ENCODE measurements at regions not wholly inside any gene's neighbourhood (a gene's known extent, or its start where the extent isn't known, plus 50 kb on each side); places are given as distances from the start of the nearest gene placed in this dataset.

- H3K4me2 ChIP-seq (ENCODE audit: low read length), result no peak overlapping the region
- no peak overlapping the region for H3K23ac ChIP-seq (ENCODE audit: low read length)
- no peak overlapping the region for H3K4ac ChIP-seq (ENCODE audit: low read depth, low read length)
- H3K79me2 ChIP-seq (ENCODE audit: control insufficient read depth, insufficient read depth, low read length), result no peaks in the 10 kb centered on the region
- no peak overlapping the region for H4K5ac ChIP-seq (ENCODE audit: low read length)
- H3K27ac ChIP-seq (ENCODE audit: low read depth, low read length), result no peak overlapping the region
- H2BK120ac ChIP-seq (ENCODE audit: low read depth, low read length), result no peak overlapping the region
- no peak overlapping the region for H4K8ac ChIP-seq (ENCODE audit: low read depth, low read length)
- H2BK15ac ChIP-seq (replicated peaks; ENCODE audit: low read depth), result no peak overlapping the region
- no peak for DNase-seq
- H3K4me3 ChIP-seq (ENCODE audit: low read length), result no peak overlapping the region
- H3K18ac ChIP-seq (ENCODE audit: low read length), result no peak overlapping the region
- H3K4me1 ChIP-seq (ENCODE audit: control insufficient read depth, low read depth, low read length), result no peaks in the 10 kb centered on the region
- no peaks in the 10 kb centered on the region for H3K27me3 ChIP-seq (ENCODE audit: insufficient read depth, low read length, poor library complexity)
- H3K79me1 ChIP-seq (ENCODE audit: low read length), result no peaks in the 10 kb centered on the region
- no peak overlapping the region for H2BK5ac ChIP-seq (ENCODE audit: low read length)
- H3K56ac ChIP-seq (ENCODE audit: low read length), result no peak overlapping the region
- no peaks in the 10 kb centered on the region for H3K36me3 ChIP-seq (ENCODE audit: control insufficient read depth, insufficient read depth, low read length)
- no peak overlapping the region for H3K9ac ChIP-seq (ENCODE audit: low read length)
- no peak overlapping the region for H2AK5ac ChIP-seq (ENCODE audit: low read length)
- WGBS (ENCODE audit: extremely low coverage, insufficient coverage, low lambda C conversion rate), result 100% methylated on average over 1 of the region's 4 CpGs
Measured at GRCh38 chr12:98151105-98151590, 364.2 kb upstream of the TMPO start.

DNA sequence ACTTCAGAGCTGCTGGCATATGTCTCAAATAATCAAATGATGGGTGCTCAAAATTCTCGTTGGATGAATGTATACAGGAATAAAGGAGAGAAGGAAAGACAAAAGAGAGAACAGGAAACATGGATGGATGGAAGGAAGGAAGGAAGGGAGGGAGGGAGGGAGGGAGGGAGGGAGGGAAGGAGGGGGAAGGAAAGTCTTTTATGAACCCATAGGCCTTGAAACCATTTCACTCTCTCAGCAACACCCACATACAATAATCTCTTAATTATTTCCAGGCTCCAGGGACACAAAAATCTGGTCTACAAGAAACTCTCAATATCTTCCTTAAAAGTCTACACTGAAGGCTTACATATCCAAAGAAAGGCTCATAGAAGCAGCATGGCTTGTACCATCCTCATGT lies 363.4 kb upstream of the TMPO start:
- H3K4me1 ChIP-seq (ENCODE audit: control insufficient read depth, low read depth, low read length), result no peaks in the 10 kb centered on the region
- H2AK5ac ChIP-seq (ENCODE audit: low read length), result no peak overlapping the region
- no peak overlapping the region for H2BK15ac ChIP-seq (replicated peaks; ENCODE audit: low read depth)
- no peak overlapping the region for H3K4me3 ChIP-seq (ENCODE audit: low read length)
- H3K79me1 ChIP-seq (ENCODE audit: low read length), result no peaks in the 10 kb centered on the region
- no peak overlapping the region for H3K56ac ChIP-seq (ENCODE audit: low read length)
- no peak overlapping the region for H4K5ac ChIP-seq (ENCODE audit: low read length)
- no peak overlapping the region for H3K4me2 ChIP-seq (ENCODE audit: low read length)
- DNase-seq, result no peak
- H3K4ac ChIP-seq (ENCODE audit: low read depth, low read length), result no peak overlapping the region
- H3K36me3 ChIP-seq (ENCODE audit: control insufficient read depth, insufficient read depth, low read length), result no peaks in the 10 kb centered on the region
- no peak overlapping the region for H4K8ac ChIP-seq (ENCODE audit: low read depth, low read length)
- H3K27me3 ChIP-seq (ENCODE audit: insufficient read depth, low read length, poor library complexity), result no peaks in the 10 kb centered on the region
- no peak overlapping the region for H3K27ac ChIP-seq (ENCODE audit: low read depth, low read length)
- H2BK120ac ChIP-seq (ENCODE audit: low read depth, low read length), result no peak overlapping the region
- no peak overlapping the region for H3K18ac ChIP-seq (ENCODE audit: low read length)
- no peak overlapping the region for H2BK5ac ChIP-seq (ENCODE audit: low read length)
- no peak overlapping the region for H3K23ac ChIP-seq (ENCODE audit: low read length)
- WGBS (ENCODE audit: extremely low coverage, insufficient coverage, low lambda C conversion rate), result no CpG with 5 or more reads among the region's 1 CpG
- no peaks in the 10 kb centered on the region for H3K79me2 ChIP-seq (ENCODE audit: control insufficient read depth, insufficient read depth, low read length)
- H3K9ac ChIP-seq (ENCODE audit: low read length), result no peak overlapping the region

DNA sequence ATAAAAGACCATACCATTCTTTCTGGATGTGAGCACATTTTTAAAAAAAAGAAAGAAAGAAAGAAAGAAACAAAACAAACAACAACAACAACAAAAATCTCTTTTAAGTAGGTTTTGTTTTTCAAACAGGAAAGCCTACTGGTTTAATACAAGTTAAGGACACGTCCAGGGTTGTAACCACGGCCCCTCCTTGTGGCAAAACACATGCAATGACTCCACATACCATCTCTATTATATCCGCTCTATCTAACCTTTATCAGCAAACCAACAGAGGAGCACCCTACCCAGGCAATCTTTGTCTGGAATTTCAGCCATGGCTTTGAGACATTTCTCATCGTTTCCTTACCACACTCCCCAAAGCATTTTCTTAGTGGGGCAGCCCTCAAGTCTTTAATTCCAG lies 360.5 kb upstream of the TMPO start:
- Histone ChIP-seq H3K4me3 (ENCODE audit: low read length) (no peak overlapping the region), H2BK5ac (ENCODE audit: low read length) (no peak overlapping the region), H3K79me2 (ENCODE audit: control insufficient read depth, insufficient read depth, low read length) (no peaks in the 10 kb centered on the region), H3K27ac (ENCODE audit: low read depth, low read length) (no peak overlapping the region), H4K5ac (ENCODE audit: low read length) (no peak overlapping the region), H3K23ac (ENCODE audit: low read length) (no peak overlapping the region), H2AK5ac (ENCODE audit: low read length) (no peak overlapping the region), H3K9ac (ENCODE audit: low read length) (no peak overlapping the region), H3K56ac (ENCODE audit: low read length) (no peak overlapping the region), H2BK120ac (ENCODE audit: low read depth, low read length) (no peak overlapping the region), H3K27me3 (ENCODE audit: insufficient read depth, low read length, poor library complexity) (no peaks in the 10 kb centered on the region), H4K8ac (ENCODE audit: low read depth, low read length) (no peak overlapping the region), H3K4me1 (ENCODE audit: control insufficient read depth, low read depth, low read length) (no peaks in the 10 kb centered on the region), H3K79me1 (ENCODE audit: low read length) (no peaks in the 10 kb centered on the region), H2BK15ac (replicated peaks; ENCODE audit: low read depth) (no peak overlapping the region), H3K4ac (ENCODE audit: low read depth, low read length) (no peak overlapping the region), H3K18ac (ENCODE audit: low read length) (peak overlapping the region; percentile 44), H3K4me2 (ENCODE audit: low read length) (no peak overlapping the region), H3K36me3 (ENCODE audit: control insufficient read depth, insufficient read depth, low read length) (no peaks in the 10 kb centered on the region)
- WGBS (ENCODE audit: extremely low coverage, insufficient coverage, low lambda C conversion rate), result no CpG with 5 or more reads among the region's 4 CpGs
- DNase-seq, result peak; percentile 86

DNA sequence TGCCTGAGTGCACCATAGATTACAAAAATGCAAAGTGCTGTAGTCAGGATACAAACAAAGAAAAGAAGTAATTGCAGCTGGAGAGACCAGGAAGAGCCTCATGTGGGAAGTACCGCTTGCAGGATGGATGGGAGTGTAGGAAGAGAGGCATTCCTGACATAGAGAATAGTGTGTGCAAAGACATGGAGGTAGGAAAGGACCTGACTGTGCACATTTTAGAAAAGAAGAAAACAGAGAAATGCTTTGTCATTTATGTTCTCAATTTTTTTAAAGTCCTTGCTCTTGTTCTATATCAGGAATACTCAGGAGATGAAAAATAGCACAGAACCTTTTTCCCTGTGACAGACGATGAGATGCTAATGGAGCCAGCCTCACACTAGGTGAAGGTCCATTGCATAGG lies 358.7 kb upstream of the TMPO start:
- Histone ChIP-seq H3K4me3 (ENCODE audit: low read length) (no peak overlapping the region), H2BK5ac (ENCODE audit: low read length) (no peak overlapping the region), H3K79me2 (ENCODE audit: control insufficient read depth, insufficient read depth, low read length) (no peaks in the 10 kb centered on the region), H3K36me3 (ENCODE audit: control insufficient read depth, insufficient read depth, low read length) (no peaks in the 10 kb centered on the region), H3K79me1 (ENCODE audit: low read length) (no peaks in the 10 kb centered on the region), H2BK120ac (ENCODE audit: low read depth, low read length) (no peak overlapping the region), H3K9ac (ENCODE audit: low read length) (no peak overlapping the region), H2BK15ac (replicated peaks; ENCODE audit: low read depth) (no peak overlapping the region), H2AK5ac (ENCODE audit: low read length) (no peak overlapping the region), H3K27ac (ENCODE audit: low read depth, low read length) (no peak overlapping the region), H3K18ac (ENCODE audit: low read length) (no peak overlapping the region), H4K5ac (ENCODE audit: low read length) (no peak overlapping the region), H3K4ac (ENCODE audit: low read depth, low read length) (no peak overlapping the region), H4K8ac (ENCODE audit: low read depth, low read length) (no peak overlapping the region), H3K23ac (ENCODE audit: low read length) (no peak overlapping the region), H3K56ac (ENCODE audit: low read length) (no peak overlapping the region), H3K4me2 (ENCODE audit: low read length) (no peak overlapping the region), H3K4me1 (ENCODE audit: control insufficient read depth, low read depth, low read length) (no peaks in the 10 kb centered on the region), H3K27me3 (ENCODE audit: insufficient read depth, low read length, poor library complexity) (no peaks in the 10 kb centered on the region)
- no peak for DNase-seq
- whole genome bisulfite sequencing (ENCODE audit: extremely low coverage, insufficient coverage, low lambda C conversion rate), result no CpG with 5 or more reads among the region's 2 CpGs

DNA sequence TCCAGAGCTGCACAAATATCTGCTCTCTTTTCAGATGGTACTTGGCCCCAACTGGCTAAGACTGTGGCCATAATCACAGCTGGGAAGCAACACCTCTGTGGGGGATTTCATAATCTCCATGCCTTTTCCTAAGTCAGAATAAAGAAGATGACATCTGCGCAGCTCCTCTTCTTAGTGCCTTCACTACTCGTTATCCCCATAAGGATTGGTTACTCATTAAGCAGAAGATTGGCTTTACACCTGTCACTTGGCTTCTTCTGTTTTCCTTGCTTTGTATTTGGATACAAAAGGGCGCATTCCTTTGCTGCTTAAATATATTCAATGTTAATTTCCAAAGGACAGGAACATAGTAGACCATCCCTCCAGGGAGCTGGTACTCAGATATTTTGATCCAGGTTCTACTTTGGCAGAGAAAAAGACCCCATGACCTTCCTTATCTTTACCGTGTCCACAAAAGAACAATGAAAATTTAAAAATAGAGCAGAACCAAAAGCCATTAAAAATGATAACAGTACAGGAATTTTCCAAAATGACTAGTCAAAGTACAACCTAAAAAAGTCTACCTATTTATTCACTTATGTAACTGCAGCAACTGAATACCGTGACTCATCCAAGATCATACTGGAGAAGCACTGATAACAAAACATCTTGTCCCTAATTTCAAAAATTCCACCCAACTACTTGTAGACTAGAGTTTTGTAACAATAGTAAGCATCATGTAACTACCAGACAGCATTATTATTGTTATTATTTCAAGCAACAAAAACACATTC lies 352.3 kb upstream of the TMPO start:
- no peaks in the 10 kb centered on the region for H3K36me3 ChIP-seq (ENCODE audit: control insufficient read depth, insufficient read depth, low read length)
- H3K27ac ChIP-seq (ENCODE audit: low read depth, low read length), result peak overlapping the region; percentile 59
- no peak overlapping the region for H4K5ac ChIP-seq (ENCODE audit: low read length)
- H3K27me3 ChIP-seq (ENCODE audit: insufficient read depth, low read length, poor library complexity), result no peaks in the 10 kb centered on the region
- no peak overlapping the region for H3K18ac ChIP-seq (ENCODE audit: low read length)
- no peak overlapping the region for H3K4ac ChIP-seq (ENCODE audit: low read depth, low read length)
- H2BK5ac ChIP-seq (ENCODE audit: low read length), result no peak overlapping the region
- no peak overlapping the region for H2AK5ac ChIP-seq (ENCODE audit: low read length)
- no peak overlapping the region for H3K56ac ChIP-seq (ENCODE audit: low read length)
- H2BK15ac ChIP-seq (replicated peaks; ENCODE audit: low read depth), result no peak overlapping the region
- H2BK120ac ChIP-seq (ENCODE audit: low read depth, low read length), result no peak overlapping the region
- no peak overlapping the region for H3K4me3 ChIP-seq (ENCODE audit: low read length)
- no peak overlapping the region for H4K8ac ChIP-seq (ENCODE audit: low read depth, low read length)
- H3K4me2 ChIP-seq (ENCODE audit: low read length), result no peak overlapping the region
- WGBS (ENCODE audit: extremely low coverage, insufficient coverage, low lambda C conversion rate), result no CpG with 5 or more reads among the region's 5 CpGs
- H3K4me1 ChIP-seq (ENCODE audit: control insufficient read depth, low read depth, low read length), result no peaks in the 10 kb centered on the region
- H3K79me2 ChIP-seq (ENCODE audit: control insufficient read depth, insufficient read depth, low read length), result no peaks in the 10 kb centered on the region
- H3K79me1 ChIP-seq (ENCODE audit: low read length), result no peaks in the 10 kb centered on the region
- no peak overlapping the region for H3K23ac ChIP-seq (ENCODE audit: low read length)
- DNase-seq, result peak; percentile 54
- H3K9ac ChIP-seq (ENCODE audit: low read length), result no peak overlapping the region

GRCh38 chr12:98172304-98172703 lies 343.1 kb upstream of the TMPO start:
- no peak overlapping the region for H3K56ac ChIP-seq (ENCODE audit: low read length)
- H3K79me1 ChIP-seq (ENCODE audit: low read length), result no peaks in the 10 kb centered on the region
- WGBS (ENCODE audit: extremely low coverage, insufficient coverage, low lambda C conversion rate), result no CpG with 5 or more reads among the region's 2 CpGs

More at GRCh38 chr12:98172304-98172703, 343.1 kb upstream of the TMPO start:
- H3K9ac ChIP-seq (ENCODE audit: low read length), result no peak overlapping the region
- H3K23ac ChIP-seq (ENCODE audit: low read length), result no peak overlapping the region
- H4K5ac ChIP-seq (ENCODE audit: low read length), result no peak overlapping the region
- H3K27ac ChIP-seq (ENCODE audit: low read depth, low read length), result no peak overlapping the region
- no peak overlapping the region for H3K4ac ChIP-seq (ENCODE audit: low read depth, low read length)
- no peak overlapping the region for H2BK15ac ChIP-seq (replicated peaks; ENCODE audit: low read depth)
- no peaks in the 10 kb centered on the region for H3K27me3 ChIP-seq (ENCODE audit: insufficient read depth, low read length, poor library complexity)
- H2BK5ac ChIP-seq (ENCODE audit: low read length), result no peak overlapping the region
- no peaks in the 10 kb centered on the region for H3K36me3 ChIP-seq (ENCODE audit: control insufficient read depth, insufficient read depth, low read length)
- no peak overlapping the region for H3K4me2 ChIP-seq (ENCODE audit: low read length)
- no peak overlapping the region for H3K18ac ChIP-seq (ENCODE audit: low read length)
- no peak overlapping the region for H4K8ac ChIP-seq (ENCODE audit: low read depth, low read length)
- no peaks in the 10 kb centered on the region for H3K4me1 ChIP-seq (ENCODE audit: control insufficient read depth, low read depth, low read length)
- H2BK120ac ChIP-seq (ENCODE audit: low read depth, low read length), result no peak overlapping the region
- H3K79me2 ChIP-seq (ENCODE audit: control insufficient read depth, insufficient read depth, low read length), result no peaks in the 10 kb centered on the region
- no peak for DNase-seq
- H2AK5ac ChIP-seq (ENCODE audit: low read length), result no peak overlapping the region
- H3K4me3 ChIP-seq (ENCODE audit: low read length), result no peak overlapping the region

All from mesendoderm (in vitro differentiated cells).